ENCODE measurements at regions not wholly inside any gene's neighbourhood (a gene's known extent, or its start where the extent isn't known, plus 50 kb on each side); places are given as distances from the start of the nearest gene placed in this dataset.

DNA sequence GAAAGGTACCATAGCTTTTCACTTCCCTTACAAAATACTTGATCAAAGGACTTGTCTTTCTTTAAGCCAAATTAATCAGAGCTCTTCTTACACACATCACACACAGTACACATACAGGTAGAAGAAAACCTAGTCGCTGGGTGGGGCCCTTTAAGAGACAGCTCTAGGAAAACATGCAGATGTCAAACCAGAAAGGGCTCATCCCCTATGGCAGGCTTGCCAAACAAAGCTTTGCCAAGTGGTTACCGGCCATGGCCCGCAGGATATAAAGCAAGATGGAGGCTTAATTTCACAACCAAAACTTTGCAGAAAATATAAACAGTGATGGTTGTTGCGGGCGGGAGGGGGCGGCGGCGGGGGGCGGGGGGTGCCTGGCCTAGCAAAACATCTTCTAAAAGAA lies 2156.0 kb upstream of the PIK3C3 start:
- TF ChIP-seq ZNF274 (IDR thresholded peaks at IDR 0.05; ENCODE audit: low read depth, low read length), result no peak
- no peak for TF ChIP-seq YY1 (IDR thresholded peaks at IDR 0.05; ENCODE audit: insufficient read depth, insufficient read length)
- TF ChIP-seq SUZ12 (IDR thresholded peaks at IDR 0.05; ENCODE audit: extremely low read depth, insufficient read depth, insufficient read length), result no peak

All from NT2/D1 (cell line).